ENCODE measurements at regions not wholly inside any gene's neighbourhood (a gene's known extent, or its start where the extent isn't known, plus 50 kb on each side); places are given as distances from the start of the nearest gene placed in this dataset.

DNA sequence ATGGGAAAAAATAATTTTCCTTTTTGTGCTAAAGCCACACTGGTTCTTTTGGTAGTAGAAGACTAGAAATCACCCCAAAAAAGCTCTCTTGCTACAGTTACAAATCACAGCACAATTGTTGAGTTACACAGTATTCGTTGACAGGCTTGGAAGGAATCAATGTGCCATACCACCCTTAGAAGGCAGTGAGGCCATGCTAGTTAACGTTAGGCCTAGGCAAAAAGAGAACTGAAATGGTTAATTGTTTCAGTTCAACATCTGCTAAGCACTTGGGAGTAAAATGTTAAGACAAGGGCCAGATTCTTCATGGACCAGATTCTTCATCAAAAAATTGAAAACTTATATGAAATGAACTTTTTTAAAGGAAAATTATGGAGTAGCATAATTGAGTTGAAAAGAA lies 626.2 kb downstream of the UTRN start:
- Histone ChIP-seq H3K4me2 (ENCODE audit: insufficient read depth in 1 of 2, low read depth in 2 of 2, low read length in 2 of 2) (no peak overlapping the region), H3K79me2 (ENCODE audit: control insufficient read depth in 1 of 2, insufficient read depth in 2 of 2, low read length in 2 of 2) (no peaks in the 10 kb centered on the region), H3K18ac (ENCODE audit: extremely low read depth, low read length) (no peak overlapping the region), H3K79me1 (ENCODE audit: low read depth, low read length) (no peaks in the 10 kb centered on the region), H3K23me2 (ENCODE audit: low read depth, low read length) (no peaks in the 10 kb centered on the region), H2BK20ac (ENCODE audit: low read length) (no peak overlapping the region), H3K4ac (replicated peaks; ENCODE audit: insufficient read length, low read depth, low read length) (no peak overlapping the region), H3K9ac (replicated peaks in 1 of 4; ENCODE audit: extremely low read depth in 1 of 4, low read depth in 3 of 4, low read length in 3 of 4) (no peak overlapping the region), H2BK5ac (ENCODE audit: low read depth, low read length) (no peak overlapping the region), H3K23ac (ENCODE audit: insufficient read length) (no peak overlapping the region), H3K27me3 (replicated peaks in 1 of 4; ENCODE audit: control insufficient read depth in 3 of 4, extremely low read depth in 1 of 4, insufficient read depth in 3 of 4, low read length in 3 of 4) (no peaks in the 10 kb centered on the region), H3K56ac (replicated peaks; ENCODE audit: insufficient read length, low read depth, low read length) (no peak overlapping the region), H4K91ac (replicated peaks; ENCODE audit: insufficient read length, low read length) (no peak overlapping the region), H2BK12ac (ENCODE audit: low read depth, low read length) (no peak overlapping the region), H3K4me3 (ENCODE audit: extremely low read depth in 1 of 4, insufficient read depth in 2 of 4, low read depth in 3 of 4, low read length in 4 of 4) (no peak overlapping the region), H2AFZ (ENCODE audit: low read length) (no peak overlapping the region; the same call in 1 of the 2 replicates), H2BK15ac (ENCODE audit: low read length) (no peak overlapping the region), H3K36me3 (ENCODE audit: control insufficient read depth in 2 of 4, insufficient read depth in 4 of 4, low read length in 3 of 4) (no peaks in the 10 kb centered on the region), H3K27ac (ENCODE audit: low read depth, low read length) (no peak overlapping the region), H2AK5ac (ENCODE audit: low read depth, low read length) (no peak overlapping the region), H3K4me1 (replicated peaks in 1 of 4; ENCODE audit: control insufficient read depth in 3 of 4, insufficient read depth in 4 of 4, low read length in 3 of 4) (no peaks in the 10 kb centered on the region), H4K5ac (ENCODE audit: insufficient read length, low read depth, low read length) (no peak overlapping the region), H2BK120ac (replicated peaks; ENCODE audit: low read depth, low read length) (no peak overlapping the region), H3K9me3 (ENCODE audit: insufficient read depth in 2 of 2, low read depth in 1 of 2, low read length in 1 of 2) (0 out of 4 replicates have a peak, but pooled peaks cover 0 to 2% of the 10 kb centered on the region in 2 experiments), H4K8ac (ENCODE audit: extremely low read depth, insufficient read depth, low read length) (no peak overlapping the region), H3K14ac (ENCODE audit: insufficient read length) (no peak overlapping the region), H4K20me1 (replicated peaks in 1 of 2; ENCODE audit: control insufficient read depth in 1 of 2, insufficient read depth in 2 of 2, low read length in 2 of 2) (no peaks in the 10 kb centered on the region)
- CTCF ChIA-PET (ENCODE audit: partially characterized antibody): interaction anchor here (0.6 kb wide), 1 partner anchor 139 kb away, joined by 3 read pairs; no protein-coding TSS in a partner anchor
- 81% methylated on average over 2 of the region's 2 CpGs; no CpG with 5 or more reads in 1 of the 2 experiments for WGBS, 2 experiments (ENCODE audit: extremely low coverage in 1 of 2, insufficient coverage in 1 of 2, insufficient read length in 1 of 2, insufficient replicate concordance in 2 of 2, low coverage in 1 of 2, low lambda C conversion rate in 2 of 2, missing lambda C conversion rate in 1 of 2)
- DNase-seq (ENCODE audit: low read depth in 1 of 2, low spot score in 2 of 2) (no peak), FAIRE-seq (no peak)
- POLR2A ChIA-PET (ENCODE audit: partially characterized antibody): no interaction called here
- TF ChIP-seq RNF2 (IDR thresholded peaks at IDR 0.05; ENCODE audit: borderline replicate concordance, low read depth, low read length, missing control alignments, poor library complexity, severe bottlenecking) (no peak), GTF2F1 (IDR thresholded peaks at IDR 0.05; ENCODE audit: borderline replicate concordance, low read depth, low read length) (no peak), CTBP2 (IDR thresholded peaks at IDR 0.05; ENCODE audit: borderline replicate concordance, insufficient read depth, insufficient read length, low read length) (no peak), FOSL1 (IDR thresholded peaks at IDR 0.05; ENCODE audit: insufficient read depth, low read depth, low read length) (no peak), PHF8 (conservative IDR thresholded peaks at IDR 0.05; ENCODE audit: low read depth, low read length) (no peak), SAP30 (IDR thresholded peaks at IDR 0.05; ENCODE audit: insufficient read depth, insufficient replicate concordance, low read length) (no peak), EZH2 (IDR thresholded peaks at IDR 0.05; ENCODE audit: low read depth, low read length, severe bottlenecking) (no peak), SIX5 (IDR thresholded peaks at IDR 0.05; ENCODE audit: low read depth, low read length) (no peak), RAD21 (IDR thresholded peaks at IDR 0.05 in 1 of 2, conservative IDR thresholded peaks at IDR 0.05 in 1 of 2; ENCODE audit: low read depth in 2 of 2, low read length in 2 of 2) (no peak), RBBP5 (IDR thresholded peaks at IDR 0.05; ENCODE audit: borderline replicate concordance, low read depth, low read length) (no peak), JUN (IDR thresholded peaks at IDR 0.05; ENCODE audit: low read depth, low read length) (no peak), ASH2L (IDR thresholded peaks at IDR 0.05; ENCODE audit: low read length) (no peak), MAX (IDR thresholded peaks at IDR 0.05) (no peak)

All from H1 (cell line).